GM19023 (cell line): ENCODE measurements at regions not wholly inside any gene's neighbourhood (a gene's known extent, or its start where the extent isn't known, plus 50 kb on each side); places are given as distances from the start of the nearest gene placed in this dataset.

Source experiments
- ATAC-seq: cut with Tn5 transposase; IDR thresholded peaks from one replicate; pipeline ENCODE4 v1.9.1; 2021; ENCODE audit warnings: mild to moderate bottlenecking, moderate library complexity; ENCODE audit not compliant: unreplicated experiment

DNA sequence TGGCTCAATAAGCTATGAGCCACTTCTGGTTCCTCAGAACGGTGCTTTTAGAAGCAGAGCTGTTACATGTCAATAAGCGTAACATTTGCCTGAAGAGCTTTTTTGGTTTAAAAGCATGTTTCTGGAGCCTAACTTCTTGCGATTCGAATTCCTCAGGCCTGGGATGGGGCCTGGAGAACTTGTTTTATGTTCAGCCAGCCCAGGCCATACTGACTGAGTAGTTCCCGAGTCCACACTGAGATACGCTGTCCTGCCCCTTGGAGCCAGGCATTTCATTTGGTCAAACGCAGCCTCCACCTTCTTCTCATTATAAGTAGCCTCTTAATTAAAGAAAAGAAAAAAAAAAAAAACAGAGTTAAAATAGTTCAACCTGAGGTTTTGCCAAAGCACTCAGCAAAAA lies 260.6 kb upstream of the ANKRD55 start:
- no peak for ATAC-seq

GRCh38 chr5:56493308-56493707 lies 260.2 kb upstream of the ANKRD55 start:
- no peak for ATAC-seq

- no peak for ATAC-seq
Observed at GRCh38 chr5:56492812-56493211, 259.7 kb upstream of the ANKRD55 start.

- ATAC-seq, result no peak
Observed at GRCh38 chr5:56490971-56491468, 257.9 kb upstream of the ANKRD55 start.

DNA sequence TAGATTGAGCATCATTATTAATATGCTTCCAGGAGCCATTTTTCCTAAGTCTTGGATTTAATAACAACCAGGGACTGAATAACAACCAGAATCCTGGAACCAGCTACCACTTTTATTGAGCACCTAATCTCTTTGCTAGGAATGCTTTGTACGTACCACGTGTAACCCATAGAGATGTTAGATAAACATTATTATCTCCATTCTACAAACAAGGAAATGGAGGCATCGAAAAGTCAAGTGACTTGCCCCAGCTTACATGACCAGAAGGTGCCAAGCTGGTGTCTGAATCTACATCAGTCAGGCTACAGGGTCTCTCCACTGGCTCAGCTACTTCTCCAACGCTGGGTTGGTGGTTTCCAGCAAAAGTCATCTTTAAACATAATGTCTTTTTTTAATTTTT lies 256.1 kb upstream of the ANKRD55 start:
- ATAC-seq, result no peak

GRCh38 chr5:56487528-56488115 lies 254.5 kb upstream of the ANKRD55 start:
- no peak for ATAC-seq

DNA sequence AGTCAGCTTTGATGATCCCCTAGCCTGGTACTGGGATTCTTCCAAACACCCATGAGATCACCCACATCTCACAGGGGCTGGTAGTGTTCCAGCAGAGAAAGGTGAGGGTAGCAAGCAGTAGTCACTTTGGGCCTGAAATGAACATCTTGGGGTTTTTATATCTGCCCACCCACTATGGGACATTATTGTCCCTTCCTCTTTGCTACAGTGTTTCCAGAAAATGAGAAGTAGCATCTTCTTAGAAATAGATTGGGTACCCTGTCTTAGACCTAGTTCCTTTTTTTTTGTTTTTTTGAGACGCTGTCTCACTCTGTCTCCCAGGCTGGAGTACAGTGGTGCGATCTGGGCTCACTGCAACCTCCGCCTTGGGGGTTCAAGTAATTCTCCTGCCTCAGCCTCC lies 249.2 kb upstream of the ANKRD55 start:
- ATAC-seq, result no peak

- ATAC-seq, result no peak
Observed at GRCh38 chr5:56481428-56482357, 248.6 kb upstream of the ANKRD55 start.

- peak; percentile 23 for ATAC-seq
Observed at GRCh38 chr5:56480705-56481427, 247.7 kb upstream of the ANKRD55 start.

- peak; percentile 40 for ATAC-seq
Observed at GRCh38 chr5:56480078-56480704, 247.1 kb upstream of the ANKRD55 start.

DNA sequence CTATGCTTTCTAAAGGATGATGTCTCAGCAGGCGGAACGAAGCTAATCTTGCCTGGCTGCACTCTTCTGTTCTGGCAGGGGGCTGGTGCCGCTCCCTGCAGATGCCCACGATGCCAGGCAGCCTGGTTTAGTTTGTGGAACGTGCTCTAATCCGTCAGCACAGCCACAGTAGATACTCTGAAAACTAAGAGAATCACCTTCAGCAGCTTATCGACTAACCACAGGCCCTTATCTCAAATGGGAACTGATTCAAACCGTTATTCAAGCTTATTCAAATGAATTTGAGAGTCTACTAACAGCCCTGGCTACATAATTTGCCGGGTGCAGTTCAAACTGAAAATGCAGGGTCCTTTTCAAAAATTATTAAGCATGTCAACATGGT lies 246.6 kb upstream of the ANKRD55 start:
- ATAC-seq, result peak; percentile 47

GRCh38 chr5:56479126-56479525 lies 246.0 kb upstream of the ANKRD55 start:
- ATAC-seq, result no peak

DNA sequence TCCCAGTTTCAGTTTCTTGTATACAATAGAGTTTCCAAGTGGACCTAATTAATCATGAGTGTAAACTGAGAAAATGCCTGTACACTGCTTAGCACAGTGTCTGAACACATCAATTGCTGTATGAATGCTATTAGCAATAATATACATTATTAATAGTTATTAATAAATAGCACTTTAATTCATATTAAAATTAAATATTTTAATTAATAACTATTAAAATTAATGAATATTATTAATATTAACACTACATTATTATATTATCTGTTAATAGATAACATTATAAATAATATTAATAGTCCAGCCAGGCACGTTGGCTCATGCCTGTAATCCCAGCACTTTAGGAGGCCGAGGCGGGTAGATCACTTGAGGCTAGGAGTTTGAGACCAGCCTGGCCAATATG lies 244.9 kb upstream of the ANKRD55 start:
- no peak for ATAC-seq

- no peak for ATAC-seq
Observed at GRCh38 chr5:56476487-56476856, 243.3 kb upstream of the ANKRD55 start.

GRCh38 chr5:56475689-56476486 lies 242.8 kb upstream of the ANKRD55 start:
- ATAC-seq, result no peak

DNA sequence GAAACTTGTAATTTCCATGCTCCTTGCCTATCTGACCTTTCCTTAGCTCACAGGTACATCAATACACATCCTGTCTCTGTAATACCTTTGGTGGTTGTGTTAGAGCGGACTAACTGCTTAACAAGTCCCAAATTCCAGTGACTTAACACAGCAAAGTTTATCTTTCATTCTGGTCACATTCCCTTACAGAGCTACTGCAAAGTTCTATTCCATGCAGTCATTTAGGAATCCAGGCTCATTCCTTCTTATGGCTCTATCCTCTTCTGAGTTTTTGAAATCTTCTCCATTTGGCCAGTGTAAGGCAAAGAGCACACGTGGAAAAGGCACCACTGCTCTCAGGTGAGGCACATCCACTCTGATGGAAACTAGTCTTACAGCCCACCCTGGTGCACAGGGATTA lies 238.6 kb upstream of the ANKRD55 start:
- ATAC-seq, result no peak

GRCh38 chr5:56470007-56470406 lies 236.9 kb upstream of the ANKRD55 start:
- ATAC-seq, result no peak

GRCh38 chr5:56468277-56468676 lies 235.1 kb upstream of the ANKRD55 start:
- ATAC-seq, result no peak

- no peak for ATAC-seq
Observed at GRCh38 chr5:56467176-56467717, 234.1 kb upstream of the ANKRD55 start.
